ENCODE measurements at regions not wholly inside any gene's neighbourhood (a gene's known extent, or its start where the extent isn't known, plus 50 kb on each side); places are given as distances from the start of the nearest gene placed in this dataset.

- ChIA-PET POLR2A (no interaction called here), CTCF (no interaction called here)
- TF ChIP-seq, protein P1, sequence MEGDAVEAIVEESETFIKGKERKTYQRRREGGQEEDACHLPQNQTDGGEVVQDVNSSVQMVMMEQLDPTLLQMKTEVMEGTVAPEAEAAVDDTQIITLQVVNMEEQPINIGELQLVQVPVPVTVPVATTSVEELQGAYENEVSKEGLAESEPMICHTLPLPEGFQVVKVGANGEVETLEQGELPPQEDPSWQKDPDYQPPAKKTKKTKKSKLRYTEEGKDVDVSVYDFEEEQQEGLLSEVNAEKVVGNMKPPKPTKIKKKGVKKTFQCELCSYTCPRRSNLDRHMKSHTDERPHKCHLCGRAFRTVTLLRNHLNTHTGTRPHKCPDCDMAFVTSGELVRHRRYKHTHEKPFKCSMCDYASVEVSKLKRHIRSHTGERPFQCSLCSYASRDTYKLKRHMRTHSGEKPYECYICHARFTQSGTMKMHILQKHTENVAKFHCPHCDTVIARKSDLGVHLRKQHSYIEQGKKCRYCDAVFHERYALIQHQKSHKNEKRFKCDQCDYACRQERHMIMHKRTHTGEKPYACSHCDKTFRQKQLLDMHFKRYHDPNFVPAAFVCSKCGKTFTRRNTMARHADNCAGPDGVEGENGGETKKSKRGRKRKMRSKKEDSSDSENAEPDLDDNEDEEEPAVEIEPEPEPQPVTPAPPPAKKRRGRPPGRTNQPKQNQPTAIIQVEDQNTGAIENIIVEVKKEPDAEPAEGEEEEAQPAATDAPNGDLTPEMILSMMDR (IDR thresholded peaks at IDR 0.05; ENCODE audit: control extremely low read depth, extremely low read depth, low read depth, missing control alignments): no peak
- DNase-seq (ENCODE audit: extremely low spot score): no peak
Measured at GRCh38 chr4:12902735-12903134, 581.4 kb downstream of the RAB28 start.

- POLR2A ChIA-PET: no interaction called here
- no peak for DNase-seq (ENCODE audit: extremely low spot score)
- TF ChIP-seq, protein P1 (IDR thresholded peaks at IDR 0.05; ENCODE audit: control extremely low read depth, extremely low read depth, low read depth, missing control alignments): no peak
- CTCF ChIA-PET: no interaction called here
Measured at GRCh38 chr4:12897954-12898353, 586.2 kb downstream of the RAB28 start.

DNA sequence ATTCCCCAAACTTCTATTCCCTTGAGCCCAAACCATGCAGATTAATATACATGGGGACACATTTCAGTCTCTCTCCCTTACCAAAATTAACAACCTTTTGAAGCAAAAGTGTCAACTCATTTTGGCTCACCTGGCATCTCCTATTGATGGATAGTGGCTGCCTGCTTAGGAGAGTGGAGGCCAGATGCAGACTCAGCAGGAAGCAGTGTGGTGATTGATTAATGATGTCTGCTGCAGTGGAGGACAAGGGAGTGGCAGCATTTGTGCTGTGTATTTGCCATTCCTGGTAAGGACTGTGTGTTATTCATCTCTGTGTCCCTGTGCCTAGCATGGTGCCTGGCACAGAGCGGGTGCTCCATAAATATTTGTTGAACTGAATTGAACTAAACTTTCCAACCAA is 590.1 kb downstream of the RAB28 start:
- DNase-seq (ENCODE audit: extremely low spot score): no peak
- TF ChIP-seq, protein P1 (IDR thresholded peaks at IDR 0.05; ENCODE audit: control extremely low read depth, extremely low read depth, low read depth, missing control alignments): no peak
- ChIA-PET POLR2A (no interaction called here), CTCF (no interaction called here)

- ChIA-PET CTCF (no interaction called here), POLR2A (no interaction called here)
- TF ChIP-seq, protein P1 (IDR thresholded peaks at IDR 0.05; ENCODE audit: control extremely low read depth, extremely low read depth, low read depth, missing control alignments): no peak
- DNase-seq (ENCODE audit: extremely low spot score): no peak
Measured at GRCh38 chr4:12889054-12889453, 595.1 kb downstream of the RAB28 start.

- no peak for DNase-seq (ENCODE audit: extremely low spot score)
- ChIA-PET POLR2A (no interaction called here), CTCF (interaction anchor here (1.5 kb wide), 1 partner anchor 32 kb away, joined by 3 read pairs; no protein-coding TSS in a partner anchor)
- TF ChIP-seq, protein P1 (IDR thresholded peaks at IDR 0.05; ENCODE audit: control extremely low read depth, extremely low read depth, low read depth, missing control alignments): no peak
Measured at GRCh38 chr4:12884846-12885796, 599.0 kb downstream of the RAB28 start.

DNA sequence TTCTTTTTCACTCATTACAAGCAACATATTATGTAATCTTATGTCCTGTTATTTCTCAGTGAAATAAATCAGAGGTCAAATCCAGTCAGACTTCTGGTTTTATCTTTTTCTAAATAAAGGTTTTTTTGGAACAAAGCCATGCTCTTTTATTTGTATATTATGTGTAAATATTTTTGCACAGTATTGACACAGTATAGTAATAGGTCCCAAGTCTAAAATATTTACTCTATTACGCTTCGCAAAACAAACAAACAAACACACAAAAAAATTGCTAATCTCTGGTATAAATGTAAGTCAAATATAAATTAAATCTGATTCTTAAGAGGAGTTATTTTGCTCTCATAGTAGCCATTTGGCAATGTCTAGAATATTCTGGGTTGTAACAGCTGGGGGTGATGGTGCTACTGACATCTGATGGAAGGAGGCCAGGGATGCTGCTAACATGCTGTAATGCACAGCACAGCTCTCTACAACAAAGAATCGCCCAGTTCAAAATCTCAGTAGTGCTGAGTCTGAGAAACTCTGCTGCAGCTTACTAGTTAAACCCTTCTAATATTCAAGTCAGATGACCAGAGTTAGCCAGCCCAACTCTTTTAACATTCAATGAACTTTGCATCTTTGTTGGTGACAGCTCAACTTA is 602.1 kb downstream of the RAB28 start:
- POLR2A ChIA-PET: no interaction called here
- TF ChIP-seq, protein P1 (IDR thresholded peaks at IDR 0.05; ENCODE audit: control extremely low read depth, extremely low read depth, low read depth, missing control alignments): no peak
- DNase-seq (ENCODE audit: extremely low spot score): no peak
- CTCF ChIA-PET: interaction anchor here (1.5 kb wide), 1 partner anchor 38 kb away, joined by 3 read pairs; no protein-coding TSS in a partner anchor
